SK-N-SH treated with all-trans-retinoic acid at 6 μM for 48 hours (cell line): ENCODE measurements at regions not wholly inside any gene's neighbourhood (a gene's known extent, or its start where the extent isn't known, plus 50 kb on each side); places are given as distances from the start of the nearest gene placed in this dataset.

Experiments used
- ATAC-seq: fragments of 200-7000 bp; cut with Tn5 transposase; 3 replicates; pipeline ENCODE4 v1.9.1; 2020; ENCODE audit warnings: mild to moderate bottlenecking, moderate library complexity
- ARNTL ChIP-seq: fragments of 450-650 bp; formaldehyde crosslinking; IDR thresholded peaks from 2 replicates; pipeline ENCODE4 v1.5.0; 2020; ENCODE audit warnings: low read depth, mild to moderate bottlenecking, moderate library complexity, borderline replicate concordance
- BACH2 ChIP-seq: fragments of 250-450 bp; sonication (Bioruptor Pico); IDR thresholded peaks from 2 replicates; pipeline ENCODE4 v1.9.0; 2021; ENCODE audit warnings: mild to moderate bottlenecking, borderline replicate concordance
- CREB5 ChIP-seq: fragments of 250-450 bp; sonication (Bioruptor Pico); IDR thresholded peaks from 2 replicates; pipeline ENCODE4 v1.5.1; 2020; ENCODE audit warnings: low read depth, mild to moderate bottlenecking, moderate library complexity
- CSDC2 ChIP-seq: fragments of 250-450 bp; sonication (Bioruptor Pico); IDR thresholded peaks from 2 replicates; pipeline ENCODE4 v1.5.0; 2020; ENCODE audit warnings: mild to moderate bottlenecking, moderate library complexity
- CSRNP3 ChIP-seq: fragments of 250-450 bp; sonication (Bioruptor Pico); IDR thresholded peaks from 2 replicates; pipeline ENCODE4 v1.5.1; 2021; ENCODE audit warnings: mild to moderate bottlenecking, moderate library complexity
- ESRRG ChIP-seq: fragments of 250-450 bp; sonication (Bioruptor Pico); IDR thresholded peaks from 2 replicates; pipeline ENCODE4 v1.6.1; 2021; ENCODE audit warnings: mild to moderate bottlenecking
- GLIS3 ChIP-seq: fragments of 250-450 bp; sonication (Bioruptor Pico); IDR thresholded peaks from 2 replicates; pipeline ENCODE4 v1.5.0; 2020; ENCODE audit warnings: mild to moderate bottlenecking, moderate library complexity
- OSR1 ChIP-seq: fragments of 250-450 bp; sonication (Bioruptor Pico); IDR thresholded peaks from 2 replicates; pipeline ENCODE4 v1.8.0; 2022; ENCODE audit warnings: moderate library complexity, mild to moderate bottlenecking, inconsistent platforms
- PPARA ChIP-seq: fragments of 250-450 bp; sonication (Bioruptor Pico); IDR thresholded peaks from 2 replicates; pipeline ENCODE4 v1.5.0; 2020; ENCODE audit warnings: mild to moderate bottlenecking, borderline replicate concordance
- RARB ChIP-seq: fragments of 250-450 bp; sonication (Bioruptor Pico); IDR thresholded peaks from 2 replicates; pipeline ENCODE4 v1.8.0; 2021; ENCODE audit warnings: mild to moderate bottlenecking, moderate library complexity
- SNAI2 ChIP-seq: fragments of 250-450 bp; sonication (Bioruptor Pico); IDR thresholded peaks from 2 replicates; pipeline ENCODE4 v1.5.0; 2020; ENCODE audit warnings: mild to moderate bottlenecking, moderate library complexity
- TCF4 ChIP-seq: fragments of 250-450 bp; sonication (Bioruptor Pico); IDR thresholded peaks from 2 replicates; pipeline ENCODE4 v1.8.0; 2021; ENCODE audit warnings: mild to moderate bottlenecking, moderate library complexity, borderline replicate concordance
- TOX ChIP-seq: fragments of 250-450 bp; sonication (Bioruptor Pico); IDR thresholded peaks from 2 replicates; pipeline ENCODE4 v1.8.0; 2021; ENCODE audit warnings: mild to moderate bottlenecking, moderate library complexity, borderline replicate concordance
- TSHZ2 ChIP-seq: fragments of 250-450 bp; sonication (Bioruptor Pico); IDR thresholded peaks from 2 replicates; pipeline ENCODE4 v1.5.0; 2020; ENCODE audit warnings: mild to moderate bottlenecking, moderate library complexity
- ZC3H10 ChIP-seq: fragments of 250-450 bp; sonication (Bioruptor Pico); IDR thresholded peaks from 2 replicates; pipeline ENCODE4 v1.5.1; 2021; ENCODE audit warnings: mild to moderate bottlenecking, moderate library complexity
- ZFP3 ChIP-seq: fragments of 250-450 bp; sonication (Bioruptor Pico); IDR thresholded peaks from 2 replicates; pipeline ENCODE4 v1.5.0; 2020; ENCODE audit warnings: mild to moderate bottlenecking, moderate library complexity
- ZFP30 ChIP-seq: fragments of 450-650 bp; formaldehyde crosslinking; IDR thresholded peaks from 2 replicates; pipeline ENCODE4 v1.5.0; 2022; ENCODE audit warnings: mild to moderate bottlenecking, moderate library complexity
- ZNF565 ChIP-seq: fragments of 450-650 bp; formaldehyde crosslinking; conservative IDR thresholded peaks from 2 replicates; pipeline ENCODE4 v1.5.0; 2020; ENCODE audit warnings: low read depth, mild to moderate bottlenecking, moderate library complexity
- ZNF70 ChIP-seq: fragments of 450-650 bp; formaldehyde crosslinking; IDR thresholded peaks from 2 replicates; pipeline ENCODE4 v1.5.0; 2020; ENCODE audit warnings: mild to moderate bottlenecking, moderate library complexity
- ZNF8 ChIP-seq: fragments of 450-650 bp; formaldehyde crosslinking; IDR thresholded peaks from 2 replicates; pipeline ENCODE4 v1.5.0; 2020; ENCODE audit warnings: mild to moderate bottlenecking, moderate library complexity
- TF ChIP-seq, protein P1 (sequence below): fragments of 250-450 bp; sonication (Bioruptor Pico); IDR thresholded peaks from 2 replicates; pipeline ENCODE4 v1.8.0; 2020; ENCODE audit warnings: mild to moderate bottlenecking, moderate library complexity, borderline replicate concordance
- TF ChIP-seq, protein P2 (sequence below): fragments of 250-450 bp; sonication (Bioruptor Pico); IDR thresholded peaks from 2 replicates; pipeline ENCODE4 v1.8.0; 2021; ENCODE audit warnings: low read depth, mild to moderate bottlenecking, moderate library complexity, borderline replicate concordance

DNA sequence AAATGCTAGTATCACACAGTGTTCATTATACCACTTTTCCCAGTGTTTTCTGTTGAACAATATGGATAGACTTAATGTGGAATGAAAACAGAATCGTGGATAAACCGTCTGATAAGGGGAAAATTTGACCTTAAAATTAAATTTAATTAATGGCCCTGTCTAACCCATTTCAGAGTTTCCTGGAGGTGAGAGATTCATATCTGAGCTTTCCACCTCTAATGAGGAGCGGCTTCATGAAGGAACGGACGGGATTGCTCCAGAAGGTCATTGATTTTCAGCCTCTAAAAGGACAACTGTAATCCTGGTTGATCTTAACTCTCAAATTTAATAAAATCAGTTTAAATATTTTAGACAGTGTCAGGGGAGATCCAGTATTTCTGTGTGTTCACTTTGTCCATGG, 874.9 kb downstream of the GRID1 start (continued):
- TF ChIP-seq CREB5 (CRISPR knock-in tag) (no peak), ZC3H10 (CRISPR knock-in tag) (no peak), ARNTL (no peak), CSDC2 (no peak), OSR1 (CRISPR knock-in tag) (no peak), PPARA (CRISPR knock-in tag) (no peak), ZNF70 (CRISPR knock-in tag) (no peak), TCF4 (CRISPR knock-in tag) (no peak)
- TF ChIP-seq, protein P1, sequence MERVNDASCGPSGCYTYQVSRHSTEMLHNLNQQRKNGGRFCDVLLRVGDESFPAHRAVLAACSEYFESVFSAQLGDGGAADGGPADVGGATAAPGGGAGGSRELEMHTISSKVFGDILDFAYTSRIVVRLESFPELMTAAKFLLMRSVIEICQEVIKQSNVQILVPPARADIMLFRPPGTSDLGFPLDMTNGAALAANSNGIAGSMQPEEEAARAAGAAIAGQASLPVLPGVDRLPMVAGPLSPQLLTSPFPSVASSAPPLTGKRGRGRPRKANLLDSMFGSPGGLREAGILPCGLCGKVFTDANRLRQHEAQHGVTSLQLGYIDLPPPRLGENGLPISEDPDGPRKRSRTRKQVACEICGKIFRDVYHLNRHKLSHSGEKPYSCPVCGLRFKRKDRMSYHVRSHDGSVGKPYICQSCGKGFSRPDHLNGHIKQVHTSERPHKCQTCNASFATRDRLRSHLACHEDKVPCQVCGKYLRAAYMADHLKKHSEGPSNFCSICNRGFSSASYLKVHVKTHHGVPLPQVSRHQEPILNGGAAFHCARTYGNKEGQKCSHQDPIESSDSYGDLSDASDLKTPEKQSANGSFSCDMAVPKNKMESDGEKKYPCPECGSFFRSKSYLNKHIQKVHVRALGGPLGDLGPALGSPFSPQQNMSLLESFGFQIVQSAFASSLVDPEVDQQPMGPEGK (CRISPR knock-in tag): no peak

- TF ChIP-seq ZNF565 (CRISPR knock-in tag) (no peak), ZNF70 (CRISPR knock-in tag) (no peak), CREB5 (CRISPR knock-in tag) (no peak), ZNF8 (CRISPR knock-in tag) (no peak), SNAI2 (CRISPR knock-in tag) (no peak), CSDC2 (no peak), TSHZ2 (CRISPR knock-in tag) (no peak), BACH2 (CRISPR knock-in tag) (no peak), OSR1 (CRISPR knock-in tag) (no peak), ZC3H10 (CRISPR knock-in tag) (no peak), PPARA (CRISPR knock-in tag) (no peak), ESRRG (CRISPR knock-in tag) (no peak), ZFP3 (CRISPR knock-in tag) (no peak)
- TF ChIP-seq, protein P1 (CRISPR knock-in tag): no peak
- TF ChIP-seq, protein P2, sequence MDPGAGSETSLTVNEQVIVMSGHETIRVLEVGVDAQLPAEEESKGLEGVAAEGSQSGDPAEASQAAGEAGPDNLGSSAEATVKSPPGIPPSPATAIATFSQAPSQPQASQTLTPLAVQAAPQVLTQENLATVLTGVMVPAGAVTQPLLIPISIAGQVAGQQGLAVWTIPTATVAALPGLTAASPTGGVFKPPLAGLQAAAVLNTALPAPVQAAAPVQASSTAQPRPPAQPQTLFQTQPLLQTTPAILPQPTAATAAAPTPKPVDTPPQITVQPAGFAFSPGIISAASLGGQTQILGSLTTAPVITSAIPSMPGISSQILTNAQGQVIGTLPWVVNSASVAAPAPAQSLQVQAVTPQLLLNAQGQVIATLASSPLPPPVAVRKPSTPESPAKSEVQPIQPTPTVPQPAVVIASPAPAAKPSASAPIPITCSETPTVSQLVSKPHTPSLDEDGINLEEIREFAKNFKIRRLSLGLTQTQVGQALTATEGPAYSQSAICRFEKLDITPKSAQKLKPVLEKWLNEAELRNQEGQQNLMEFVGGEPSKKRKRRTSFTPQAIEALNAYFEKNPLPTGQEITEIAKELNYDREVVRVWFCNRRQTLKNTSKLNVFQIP (CRISPR knock-in tag): no peak
- no peak for ATAC-seq
Measured at GRCh38 chr10:85492684-85493083, 873.9 kb downstream of the GRID1 start.

GRCh38 chr10:85493703-85494102, 872.9 kb downstream of the GRID1 start:
- no peak for TF ChIP-seq ZFP3 (CRISPR knock-in tag)
- no peak for TF ChIP-seq TOX (CRISPR knock-in tag)
- no peak for TF ChIP-seq RARB (CRISPR knock-in tag)
- TF ChIP-seq, protein P1 (CRISPR knock-in tag): no peak
- TF ChIP-seq TCF4 (CRISPR knock-in tag): no peak
- no peak for TF ChIP-seq ZNF565 (CRISPR knock-in tag)
- no peak for TF ChIP-seq SNAI2 (CRISPR knock-in tag)
- TF ChIP-seq ZC3H10 (CRISPR knock-in tag): no peak
- no peak for TF ChIP-seq ZFP30 (CRISPR knock-in tag)
- TF ChIP-seq PPARA (CRISPR knock-in tag): no peak
- TF ChIP-seq CSRNP3 (CRISPR knock-in tag): no peak
- no peak for TF ChIP-seq BACH2 (CRISPR knock-in tag)
- no peak for TF ChIP-seq CSDC2
- no peak for TF ChIP-seq ZNF8 (CRISPR knock-in tag)
- TF ChIP-seq ESRRG (CRISPR knock-in tag): no peak
- TF ChIP-seq GLIS3 (CRISPR knock-in tag): no peak
- no peak for TF ChIP-seq ARNTL
- ATAC-seq: no peak
